IMR-90 (cell line): ENCODE measurements at regions not wholly inside any gene's neighbourhood (a gene's known extent, or its start where the extent isn't known, plus 50 kb on each side); places are given as distances from the start of the nearest gene placed in this dataset.

Source experiments
- ATAC-seq: fragments of 200-7000 bp; cut with Tn5 transposase; 2 replicates; pipeline ENCODE4 v1.9.1; 2020; ENCODE audit warnings: low read depth, mild to moderate bottlenecking, moderate library complexity
- BruUV-seq: library from RNA; stranded (reverse); fragments of 400-500 nt; replicated peaks from 2 replicates; lab custom pipeline; 2021; lab: Mats Ljungman, UMichigan
- CTCF ChIA-PET: fragments of 300-600 bp; formaldehyde crosslinking; extraction: SDS; loops from one replicate; lab custom pipeline; 2021; ENCODE audit warnings: antibody characterized with exemption; lab: Yijun Ruan, JAX
- POLR2A ChIA-PET: fragments of 300-600 bp; sonication (Branson Sonifier 250); formaldehyde crosslinking; loops from one replicate; lab custom pipeline; 2022; ENCODE audit warnings: antibody characterized with exemption; ENCODE audit not compliant: unreplicated experiment; lab: Charles Lee
- DNase-seq: peaks from one replicate; pipeline ENCODE4 v3.0.0; 2013
- H2AFZ ChIP-seq: replicated peaks from 2 replicates; pipeline ENCODE3; 2013; ENCODE audit warnings: low read length, mild to moderate bottlenecking; ENCODE audit not compliant: poor library complexity
- H2AK5ac ChIP-seq: 2 replicates; pipeline ENCODE4 v1.6.1; 2013; ENCODE audit warnings: low read depth, low read length, inconsistent platforms
- H2AK9ac ChIP-seq: replicated peaks from 2 replicates; pipeline ENCODE3; 2013; ENCODE audit warnings: mild to moderate bottlenecking, low read depth, low read length, moderate library complexity; ENCODE audit not compliant: poor library complexity
- H2BK120ac ChIP-seq: 2 replicates; pipeline ENCODE4 v1.6.1; 2013; ENCODE audit warnings: low read depth, low read length, inconsistent platforms
- H2BK15ac ChIP-seq: 3 replicates; pipeline ENCODE4 v1.6.1; 2013; ENCODE audit warnings: low read depth, low read length, inconsistent platforms
- H2BK20ac ChIP-seq: 2 replicates; pipeline ENCODE4 v1.6.1; 2013; ENCODE audit warnings: low read depth, mild to moderate bottlenecking, inconsistent platforms, low read length, moderate library complexity
- H2BK5ac ChIP-seq: 2 replicates; pipeline ENCODE4 v1.6.1; 2013; ENCODE audit warnings: mild to moderate bottlenecking, low read depth, low read length, inconsistent platforms; ENCODE audit not compliant: poor library complexity, severe bottlenecking
- H3K14ac ChIP-seq: replicated peaks from 2 replicates; pipeline ENCODE4 v1.6.1; 2013; ENCODE audit warnings: low read depth, low read length, inconsistent platforms
- H3K18ac ChIP-seq: 2 replicates; pipeline ENCODE4 v1.6.1; 2013; ENCODE audit warnings: low read depth, low read length, control low read depth
- H3K23ac ChIP-seq: 2 replicates; pipeline ENCODE4 v1.6.1; 2013; ENCODE audit warnings: low read depth, low read length, inconsistent platforms
- H3K27ac ChIP-seq: 2 replicates; pipeline ENCODE4 v1.5.1; 2013; ENCODE audit warnings: mild to moderate bottlenecking, control low read depth, low read length; ENCODE audit not compliant: insufficient read depth
- H3K27me3 ChIP-seq: 2 replicates; pipeline ENCODE4 v1.6.1; 2013; ENCODE audit warnings: low read length; ENCODE audit not compliant: control insufficient read depth, insufficient read depth
- H3K36me3 ChIP-seq: 2 replicates; pipeline ENCODE4 v1.6.1; 2013; ENCODE audit warnings: low read length, mixed read lengths; ENCODE audit not compliant: control insufficient read depth, insufficient read depth
- H3K4ac ChIP-seq: 2 replicates; pipeline ENCODE4 v1.6.1; 2013; ENCODE audit warnings: low read depth, low read length, inconsistent platforms
- H3K4me1 ChIP-seq: 2 replicates; pipeline ENCODE4 v1.6.1; 2013; ENCODE audit warnings: low read length, mixed read lengths; ENCODE audit not compliant: control insufficient read depth, insufficient read depth
- H3K4me2 ChIP-seq: 2 replicates; pipeline ENCODE4 v1.6.1; 2013; ENCODE audit warnings: low read depth, mild to moderate bottlenecking, control low read depth, low read length, moderate library complexity
- H3K4me3 ChIP-seq: 2 replicates; pipeline ENCODE4 v1.5.1; 2013; ENCODE audit warnings: low read depth, mild to moderate bottlenecking, control low read depth, low read length, moderate library complexity; ENCODE audit not compliant: insufficient read depth
- H3K56ac ChIP-seq: 2 replicates; pipeline ENCODE4 v1.6.1; 2013; ENCODE audit warnings: low read length, inconsistent platforms; ENCODE audit not compliant: insufficient read depth; ENCODE audit errors: extremely low read depth
- H3K79me1 ChIP-seq, 2 experiments: 2 replicates each; pipeline ENCODE4 v1.6.1; 2013; ENCODE audit warnings: low read length in 2 of 2, inconsistent platforms in 1 of 2, low read depth in 1 of 2
- H3K9ac ChIP-seq: 2 replicates; pipeline ENCODE4 v1.6.1; 2013; ENCODE audit warnings: low read depth, low read length, control low read depth
- H3K9me1 ChIP-seq: 2 replicates; pipeline ENCODE4 v1.6.1; 2013; ENCODE audit warnings: low read length, inconsistent platforms; ENCODE audit not compliant: insufficient read depth
- H3K9me3 ChIP-seq: 2 replicates; pipeline ENCODE4 v1.6.1; 2013; ENCODE audit warnings: low read length; ENCODE audit not compliant: control insufficient read depth, insufficient read depth
- H4K20me1 ChIP-seq: 2 replicates; pipeline ENCODE4 v1.6.1; 2013; ENCODE audit warnings: low read length, inconsistent platforms; ENCODE audit not compliant: insufficient read depth
- H4K5ac ChIP-seq: 2 replicates; pipeline ENCODE4 v1.6.1; 2013; ENCODE audit warnings: mild to moderate bottlenecking, low read depth, low read length, control low read depth
- H4K8ac ChIP-seq, 2 experiments: 2 replicates each; pipeline ENCODE4 v1.6.1; 2013; ENCODE audit warnings: low read depth in 2 of 2, low read length in 2 of 2, control low read depth in 1 of 2, inconsistent platforms in 1 of 2
- H4K91ac ChIP-seq: 2 replicates; pipeline ENCODE4 v1.6.1; 2013; ENCODE audit warnings: low read depth, low read length, inconsistent platforms; ENCODE audit not compliant: insufficient read depth
- BHLHE40 ChIP-seq: fragments of 150-350 bp; IDR thresholded peaks from 2 replicates; pipeline ENCODE4 v1.6.1; 2016; ENCODE audit warnings: mild to moderate bottlenecking, low read depth, low read length
- CEBPB ChIP-seq: IDR thresholded peaks from 2 replicates; pipeline ENCODE4 v1.6.1; 2012; ENCODE audit warnings: low read depth, low read length, improper control_type of control experiment
- CHD1 ChIP-seq: IDR thresholded peaks from 2 replicates; pipeline ENCODE4 v1.6.1; 2012; ENCODE audit warnings: low read depth, low read length, improper control_type of control experiment
- FOS ChIP-seq: fragments of 150-350 bp; IDR thresholded peaks from 2 replicates; pipeline ENCODE4 v1.6.1; 2016; ENCODE audit warnings: low read depth, low read length
- MAFK ChIP-seq: IDR thresholded peaks from 2 replicates; pipeline ENCODE4 v1.6.1; 2012; ENCODE audit warnings: low read depth, low read length, improper control_type of control experiment
- MAZ ChIP-seq: IDR thresholded peaks from 2 replicates; pipeline ENCODE4 v1.6.1; 2012; ENCODE audit warnings: low read depth, mild to moderate bottlenecking, low read length, improper control_type of control experiment, moderate library complexity, borderline replicate concordance
- MXI1 ChIP-seq: IDR thresholded peaks from 2 replicates; pipeline ENCODE4 v1.6.1; 2012; ENCODE audit warnings: low read depth, mild to moderate bottlenecking, low read length, moderate library complexity, borderline replicate concordance
- NFE2L2 ChIP-seq: fragments of 150-350 bp; IDR thresholded peaks from 2 replicates; pipeline ENCODE4 v1.6.1; 2016; ENCODE audit warnings: low read depth, mild to moderate bottlenecking, low read length
- POLR2A ChIP-seq: IDR thresholded peaks from 2 replicates; pipeline ENCODE4 v1.6.1; 2012; ENCODE audit warnings: mild to moderate bottlenecking, low read depth, low read length
- RAD21 ChIP-seq: IDR thresholded peaks from 2 replicates; pipeline ENCODE4 v1.6.1; 2012; ENCODE audit warnings: low read length, improper control_type of control experiment
- RCOR1 ChIP-seq: IDR thresholded peaks from 2 replicates; pipeline ENCODE4 v1.6.1; 2012; ENCODE audit warnings: mild to moderate bottlenecking, low read length, improper control_type of control experiment; ENCODE audit not compliant: insufficient replicate concordance
- RFX5 ChIP-seq: IDR thresholded peaks from 2 replicates; pipeline ENCODE4 v1.8.0; 2012; ENCODE audit warnings: low read depth, mild to moderate bottlenecking, low read length, moderate library complexity
- SMC3 ChIP-seq: fragments of 150-350 bp; IDR thresholded peaks from 2 replicates; pipeline ENCODE4 v1.6.1; 2016; ENCODE audit warnings: low read depth, mild to moderate bottlenecking, antibody characterized with exemption, low read length, moderate library complexity
- USF2 ChIP-seq: fragments of 150-350 bp; IDR thresholded peaks from 2 replicates; pipeline ENCODE4 v1.6.1; 2017; ENCODE audit warnings: mild to moderate bottlenecking, antibody characterized with exemption, low read length, low read depth
- WGBS, 2 experiments: methylation state at CpG; one replicate each; pipeline versions ENCODE4 v1.1.5 to v1.1.7; 2013; ENCODE audit warnings: missing lambda C conversion rate in 2 of 2; ENCODE audit not compliant: insufficient read length in 1 of 2; ENCODE audit errors: extremely low coverage in 2 of 2; 5-methylcytosine and 5-hydroxymethylcytosine counted together
- dilution Hi-C: fragments of 300-500 bp; cut with HindIII; formaldehyde crosslinking; loops from one replicate; pipeline ENCODE4 v1.14.3; 2018; ENCODE audit warnings: low sequenced_read_pairs; ENCODE audit not compliant: unreplicated experiment
- in situ Hi-C: fragments of 300-500 bp; cut with MboI; formaldehyde crosslinking; loops from 3 replicates; pipeline ENCODE4 v1.14.3; 2019; ENCODE audit warnings: low sequenced_read_pairs, inconsistent platforms, mixed read lengths
- intact Hi-C: fragments of 100-400 bp; cut with micrococcal nuclease; formaldehyde crosslinking; loops from 2 replicates; pipeline ENCODE4 v1.10.0; 2022
- TF ChIP-seq, protein P1 (sequence below): fragments of 150-350 bp; IDR thresholded peaks from 2 replicates; pipeline ENCODE4 v1.6.1; 2016; ENCODE audit warnings: low read depth, mild to moderate bottlenecking, low read length, moderate library complexity, borderline replicate concordance
- TF ChIP-seq, protein P2 (sequence below): conservative IDR thresholded peaks from 2 replicates; pipeline ENCODE4 v1.5.1; 2012; ENCODE audit warnings: mild to moderate bottlenecking, low read depth, low read length, improper control_type of control experiment

- no peak overlapping the region for H3K4ac ChIP-seq
- no peak for DNase-seq
- no peak overlapping the region for H4K5ac ChIP-seq
- POLR2A ChIA-PET, result no interaction called here
- no peak overlapping the region for H3K27ac ChIP-seq
- no peak overlapping the region for H3K18ac ChIP-seq
- H3K79me1 ChIP-seq, result no peaks in the 10 kb centered on the region
- H3K4me1 ChIP-seq, result no peaks in the 10 kb centered on the region
- no peak overlapping the region for H2AK5ac ChIP-seq
- no peak overlapping the region for H3K9ac ChIP-seq
- in situ Hi-C loops, result no loop called here
- no peak overlapping the region for H2BK120ac ChIP-seq
- no TSS peak for BruUV-seq
- no peak overlapping the region for H3K4me2 ChIP-seq
- dilution Hi-C loops, result no loop called here
- no peak overlapping the region for H3K56ac ChIP-seq
- H2BK20ac ChIP-seq, result no peak overlapping the region
- no peak overlapping the region for H4K91ac ChIP-seq
- intact Hi-C loops, result no loop called here
- H3K36me3 ChIP-seq, result no peaks in the 10 kb centered on the region
- H2BK15ac ChIP-seq, result no peak overlapping the region
- no peak overlapping the region for H4K8ac ChIP-seq
- no peaks in the 10 kb centered on the region for H3K9me3 ChIP-seq
- H3K14ac ChIP-seq, result no peak overlapping the region
- 20% methylated on average over 1 of the region's 6 CpGs; no CpG with 5 or more reads in 1 of the 2 experiments for WGBS, 2 experiments
- TF ChIP-seq MAZ (no peak), CHD1 (no peak), MAFK (no peak), CEBPB (no peak), RCOR1 (no peak), RAD21 (no peak), SMC3 (no peak), POLR2A (no peak), RFX5 (no peak), MXI1 (no peak), NFE2L2 (no peak), USF2 (no peak), FOS (no peak), BHLHE40 (no peak)
- TF ChIP-seq, protein P1, sequence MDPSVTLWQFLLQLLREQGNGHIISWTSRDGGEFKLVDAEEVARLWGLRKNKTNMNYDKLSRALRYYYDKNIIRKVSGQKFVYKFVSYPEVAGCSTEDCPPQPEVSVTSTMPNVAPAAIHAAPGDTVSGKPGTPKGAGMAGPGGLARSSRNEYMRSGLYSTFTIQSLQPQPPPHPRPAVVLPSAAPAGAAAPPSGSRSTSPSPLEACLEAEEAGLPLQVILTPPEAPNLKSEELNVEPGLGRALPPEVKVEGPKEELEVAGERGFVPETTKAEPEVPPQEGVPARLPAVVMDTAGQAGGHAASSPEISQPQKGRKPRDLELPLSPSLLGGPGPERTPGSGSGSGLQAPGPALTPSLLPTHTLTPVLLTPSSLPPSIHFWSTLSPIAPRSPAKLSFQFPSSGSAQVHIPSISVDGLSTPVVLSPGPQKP, result no peak
- TF ChIP-seq, protein P2, sequence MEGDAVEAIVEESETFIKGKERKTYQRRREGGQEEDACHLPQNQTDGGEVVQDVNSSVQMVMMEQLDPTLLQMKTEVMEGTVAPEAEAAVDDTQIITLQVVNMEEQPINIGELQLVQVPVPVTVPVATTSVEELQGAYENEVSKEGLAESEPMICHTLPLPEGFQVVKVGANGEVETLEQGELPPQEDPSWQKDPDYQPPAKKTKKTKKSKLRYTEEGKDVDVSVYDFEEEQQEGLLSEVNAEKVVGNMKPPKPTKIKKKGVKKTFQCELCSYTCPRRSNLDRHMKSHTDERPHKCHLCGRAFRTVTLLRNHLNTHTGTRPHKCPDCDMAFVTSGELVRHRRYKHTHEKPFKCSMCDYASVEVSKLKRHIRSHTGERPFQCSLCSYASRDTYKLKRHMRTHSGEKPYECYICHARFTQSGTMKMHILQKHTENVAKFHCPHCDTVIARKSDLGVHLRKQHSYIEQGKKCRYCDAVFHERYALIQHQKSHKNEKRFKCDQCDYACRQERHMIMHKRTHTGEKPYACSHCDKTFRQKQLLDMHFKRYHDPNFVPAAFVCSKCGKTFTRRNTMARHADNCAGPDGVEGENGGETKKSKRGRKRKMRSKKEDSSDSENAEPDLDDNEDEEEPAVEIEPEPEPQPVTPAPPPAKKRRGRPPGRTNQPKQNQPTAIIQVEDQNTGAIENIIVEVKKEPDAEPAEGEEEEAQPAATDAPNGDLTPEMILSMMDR, result no peak
- H3K27me3 ChIP-seq, result no peaks in the 10 kb centered on the region
- no peak for ATAC-seq
- no peak overlapping the region for H2BK5ac ChIP-seq
- no peak overlapping the region for H2AFZ ChIP-seq
- H3K23ac ChIP-seq, result no peak overlapping the region
- CTCF ChIA-PET, result no interaction called here
- H3K9me1 ChIP-seq, result no peaks in the 10 kb centered on the region
- no peaks in the 10 kb centered on the region for H4K20me1 ChIP-seq
- H3K4me3 ChIP-seq, result no peak overlapping the region
- no peak overlapping the region for H2AK9ac ChIP-seq
Measured at GRCh38 chrX:138255373-138255772, 456.1 kb downstream of the FGF13 start.
